Left renal pelvis (tissue), 4 donors: ENCODE measurements at regions not wholly inside any gene's neighbourhood (a gene's known extent, or its start where the extent isn't known, plus 50 kb on each side); places are given as distances from the start of the nearest gene placed in this dataset.

Experiments
- DNase-seq, 4 donors: peaks; one replicate each; pipeline ENCODE4 v3.0.0-alpha.2; 2013; ENCODE audit warnings: low read depth in 4 of 4, low spot score in 3 of 4

DNA sequence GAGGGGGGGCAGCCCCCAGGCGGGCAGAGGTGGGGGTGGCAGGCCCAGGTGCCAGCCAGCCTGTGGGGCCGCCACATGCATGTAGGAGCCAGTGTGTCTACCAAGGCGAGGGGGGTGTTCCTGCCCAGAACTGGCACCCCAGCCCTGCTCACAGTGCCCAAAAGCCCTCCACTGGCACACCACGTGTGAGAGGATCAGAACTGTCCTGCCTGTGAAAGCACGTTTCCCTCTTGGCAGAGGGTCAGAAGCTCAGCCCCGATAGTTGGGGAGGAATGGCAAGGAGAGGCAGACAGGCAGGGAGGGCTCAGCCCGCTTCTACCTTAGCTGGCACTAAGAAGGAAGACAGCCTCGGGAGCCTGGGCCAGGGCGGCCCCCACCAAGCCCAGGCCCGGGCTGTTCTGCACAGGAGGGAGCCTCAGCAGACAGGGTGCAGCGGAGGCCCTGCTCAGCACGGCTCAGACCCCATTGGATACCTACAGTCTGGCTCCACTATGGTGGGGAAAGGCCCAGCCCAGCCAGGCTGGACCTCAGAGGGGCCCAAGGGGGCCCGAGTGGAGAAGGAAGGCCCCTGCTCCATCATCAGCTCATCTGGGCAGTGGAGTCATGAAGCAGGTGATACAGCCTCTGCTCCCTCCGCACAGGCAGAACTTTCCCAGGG lies 84.8 kb upstream of the LINGO1 start:
- DNase-seq = no peak

DNA sequence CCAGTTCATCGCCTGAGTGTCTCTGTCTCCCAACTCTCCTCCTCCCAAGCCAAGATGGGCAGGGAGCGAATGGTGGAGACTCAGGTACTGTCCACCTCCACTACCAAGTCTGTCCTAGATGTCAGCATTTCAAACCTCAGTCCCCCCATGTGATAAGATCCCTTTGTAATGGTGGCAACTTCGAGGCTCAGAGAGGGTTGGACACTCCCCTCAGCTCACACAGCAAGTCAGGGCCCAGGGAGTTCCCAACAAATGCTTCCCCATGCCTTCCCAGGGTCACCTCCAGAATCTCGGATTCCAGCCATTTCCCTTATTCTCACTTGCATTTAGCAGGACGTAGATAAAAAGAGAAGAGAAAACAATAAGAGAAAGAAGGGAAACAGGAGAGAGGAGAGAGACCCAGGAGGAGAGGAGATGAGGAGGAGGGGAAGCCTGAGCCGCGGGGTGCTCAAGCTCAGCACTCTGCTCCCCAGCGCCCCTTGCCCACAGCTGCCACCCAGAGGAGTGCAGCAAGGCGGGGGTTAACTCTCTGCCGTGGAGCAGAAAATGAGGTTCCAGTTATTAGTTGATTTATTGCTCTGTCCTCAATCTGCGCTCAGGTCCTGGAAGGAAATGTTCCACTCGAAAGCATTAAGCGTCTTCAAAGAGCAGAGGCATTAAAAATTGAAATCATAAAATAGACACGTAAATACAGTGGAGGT lies 84.1 kb upstream of the LINGO1 start:
- no peak for DNase-seq

DNA sequence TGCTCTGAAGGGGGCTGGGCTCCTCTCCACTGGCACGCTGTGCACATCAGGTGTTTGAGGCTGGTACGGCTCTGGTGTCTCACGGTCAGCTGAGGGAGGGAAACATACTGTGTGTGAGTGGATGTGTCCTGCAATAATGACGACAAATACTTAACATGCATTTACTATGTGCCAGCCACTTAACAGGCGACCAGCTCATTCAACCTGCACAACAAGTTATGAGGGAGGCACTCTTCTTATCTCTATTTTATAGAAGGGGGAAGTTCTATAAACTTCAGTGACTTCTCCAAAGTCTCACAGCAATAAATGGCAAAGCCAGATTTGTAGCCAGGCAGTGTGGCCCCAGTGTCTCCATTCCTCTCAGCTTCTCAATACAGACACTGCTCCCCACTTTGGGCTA lies 83.1 kb upstream of the LINGO1 start:
- DNase-seq = no peak

DNA sequence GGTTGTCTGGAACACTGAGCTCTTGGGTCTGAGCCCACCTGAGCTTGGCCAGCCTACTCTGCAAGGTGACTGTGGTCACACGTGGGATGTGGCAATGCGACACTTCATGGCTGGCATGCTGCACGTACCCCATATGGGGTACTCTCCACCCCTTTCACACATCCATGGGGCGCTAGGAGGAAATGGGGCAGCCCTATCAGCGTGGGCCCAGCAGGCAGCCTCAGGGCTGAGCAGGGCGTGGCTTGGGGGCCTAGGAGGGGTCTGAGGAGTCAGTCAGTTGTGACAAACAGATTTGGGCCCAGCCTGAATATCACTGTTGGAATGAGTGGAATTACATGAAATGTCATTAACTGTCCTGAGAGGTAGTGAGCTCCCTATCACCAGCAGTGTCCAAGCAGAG lies 82.3 kb upstream of the LINGO1 start:
- DNase-seq = no peak

DNA sequence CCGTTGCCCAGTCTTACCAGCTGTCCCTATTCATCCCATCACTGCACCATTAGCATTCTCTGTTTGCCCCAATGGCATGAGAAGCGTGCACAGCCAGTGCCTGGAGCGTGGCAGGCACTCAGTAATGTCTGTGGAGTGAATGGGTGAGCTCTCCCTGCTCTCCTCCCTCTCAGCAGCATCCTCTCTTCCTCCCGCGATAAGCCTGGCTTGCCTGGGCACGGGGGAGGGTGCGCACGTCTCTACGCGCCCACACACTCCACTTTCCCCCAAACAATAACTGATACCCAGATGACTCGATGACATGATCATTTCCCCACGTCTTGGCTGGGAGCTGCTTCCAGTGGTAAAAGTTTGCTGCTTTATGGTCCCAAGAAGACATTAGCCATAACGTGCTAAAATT lies 81.8 kb upstream of the LINGO1 start:
- no peak for DNase-seq

DNA sequence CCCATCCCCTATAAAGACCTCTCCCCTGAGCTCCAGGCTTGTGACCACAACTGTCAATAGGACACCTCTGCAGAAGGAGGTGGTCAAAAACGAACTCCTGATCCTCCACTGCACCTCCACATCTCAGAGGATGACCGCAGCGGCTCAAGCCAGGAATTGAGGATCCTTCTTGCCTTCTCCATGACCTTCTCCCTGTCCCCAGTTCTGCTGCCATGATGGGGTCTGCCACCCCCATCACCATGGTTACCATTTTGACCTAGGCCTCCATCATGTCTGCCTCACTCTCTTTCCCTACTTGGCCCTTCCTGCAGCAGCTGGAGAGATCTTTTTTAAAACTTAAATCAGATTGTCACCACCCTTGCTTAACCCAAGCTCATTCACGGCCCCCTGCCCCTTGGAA lies 81.3 kb upstream of the LINGO1 start:
- no peak for DNase-seq

DNA sequence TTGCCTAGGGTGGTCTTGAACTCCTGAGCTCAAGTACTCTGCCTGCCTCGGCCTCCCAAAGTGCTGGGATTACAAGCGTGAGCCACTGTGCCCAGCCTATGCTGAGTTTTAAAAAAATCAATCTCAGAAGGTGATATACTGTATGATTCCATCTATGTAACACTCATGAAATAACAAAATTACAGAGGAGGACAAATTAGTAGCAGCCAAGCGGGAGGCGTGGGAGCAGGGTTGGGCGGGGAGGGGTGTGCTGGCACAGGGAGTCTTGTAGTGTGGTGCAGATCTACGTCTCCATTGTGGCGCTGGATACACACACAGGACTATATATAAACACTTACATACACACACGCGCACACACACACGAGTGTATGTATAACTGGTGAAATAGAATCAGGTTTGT lies 80.6 kb upstream of the LINGO1 start:
- no peak for DNase-seq

DNA sequence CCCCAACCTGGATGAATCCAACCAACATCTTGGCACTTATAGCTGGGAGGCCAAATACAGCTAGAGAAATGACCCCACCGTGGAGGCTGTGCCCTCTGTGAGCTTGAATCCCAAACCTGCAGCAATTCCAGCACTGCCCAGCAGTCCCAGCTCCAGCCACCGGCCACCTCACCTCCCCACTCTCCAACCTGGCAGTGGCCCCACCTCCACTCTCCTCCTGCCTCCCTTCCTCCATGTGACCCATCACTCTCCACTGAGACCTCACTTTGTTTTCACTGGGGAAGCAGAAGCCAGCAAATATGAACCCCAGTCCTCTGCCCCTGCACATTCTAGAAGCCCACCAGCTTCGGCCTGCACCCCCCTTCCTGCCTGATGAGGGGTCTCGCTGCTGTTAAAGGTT lies 79.7 kb upstream of the LINGO1 start:
- DNase-seq = no peak

DNA sequence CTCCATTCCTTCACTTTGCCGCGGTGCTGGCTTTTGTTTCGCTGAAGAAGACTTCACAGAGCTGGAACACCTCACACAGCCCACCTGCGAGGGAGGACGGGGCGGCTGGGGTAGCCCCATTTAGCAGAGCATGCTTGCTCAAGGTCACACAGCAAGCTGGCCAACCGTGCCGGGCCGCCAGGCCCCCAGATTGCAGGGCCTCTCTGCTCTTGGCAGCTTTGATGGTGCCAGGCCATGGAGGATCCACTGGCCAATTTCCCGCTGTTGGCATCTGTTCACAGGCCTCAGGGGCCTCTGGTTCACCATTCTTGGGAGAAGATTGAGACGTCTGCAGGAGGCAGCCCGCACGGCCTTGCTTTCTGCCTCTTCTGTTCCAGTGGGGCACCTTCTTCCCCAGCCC lies 77.9 kb upstream of the LINGO1 start:
- no peak for DNase-seq

DNA sequence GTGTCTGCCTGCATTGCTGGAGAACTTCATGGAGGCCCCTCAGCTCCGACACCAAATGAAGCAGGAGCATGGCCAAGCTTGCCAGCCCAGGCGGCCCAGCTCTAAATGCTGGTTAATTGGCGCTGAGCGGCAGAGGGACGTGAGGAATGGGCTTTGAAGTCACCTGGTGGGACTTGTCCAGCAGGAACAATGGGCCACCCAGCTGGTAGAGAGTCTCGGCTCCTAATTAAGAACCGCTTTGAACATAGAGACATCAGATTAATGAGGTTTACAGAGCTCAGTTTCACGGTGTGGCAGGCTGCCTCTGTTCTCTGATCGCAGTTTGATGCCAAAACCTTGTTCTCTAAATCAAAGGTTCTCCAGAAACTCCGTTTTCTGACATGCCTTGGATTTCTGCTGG lies 77.5 kb upstream of the LINGO1 start:
- DNase-seq = no peak

DNA sequence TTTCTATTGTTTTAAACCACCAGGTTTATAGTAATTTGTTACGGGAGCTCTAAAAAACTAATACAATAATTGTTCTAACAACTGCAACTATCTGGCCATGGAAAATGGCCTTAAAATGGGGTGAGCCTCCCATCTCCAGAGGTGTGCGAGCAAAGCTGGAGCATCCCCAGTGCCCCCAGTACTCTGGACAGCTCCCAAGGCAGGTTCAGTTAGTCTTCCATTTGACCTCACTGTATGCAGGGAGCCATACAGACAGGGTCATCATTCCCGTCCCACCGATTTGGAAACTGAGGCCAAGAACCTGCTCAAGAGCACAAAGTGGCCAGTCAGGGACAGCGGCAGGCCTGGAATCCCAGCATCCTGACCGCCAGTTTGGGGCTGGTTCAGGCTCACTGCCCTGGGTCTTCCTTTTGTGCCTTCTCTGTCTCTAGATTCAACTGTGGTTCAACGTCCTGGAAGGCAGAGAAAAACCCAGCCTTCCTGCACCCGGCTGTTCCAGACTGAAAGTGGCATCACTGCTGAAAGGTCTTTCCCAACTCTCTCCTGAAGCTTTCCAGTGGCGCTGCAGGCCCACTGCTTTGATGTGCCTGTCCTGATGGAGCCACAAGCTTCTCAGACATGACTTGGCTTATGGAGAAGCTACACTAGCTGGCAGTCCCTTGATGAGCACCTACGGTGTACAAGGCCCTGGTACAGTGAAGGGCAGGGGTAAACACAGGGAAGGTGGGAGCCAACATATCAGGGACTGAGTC lies 76.6 kb upstream of the LINGO1 start:
- no peak for DNase-seq

DNA sequence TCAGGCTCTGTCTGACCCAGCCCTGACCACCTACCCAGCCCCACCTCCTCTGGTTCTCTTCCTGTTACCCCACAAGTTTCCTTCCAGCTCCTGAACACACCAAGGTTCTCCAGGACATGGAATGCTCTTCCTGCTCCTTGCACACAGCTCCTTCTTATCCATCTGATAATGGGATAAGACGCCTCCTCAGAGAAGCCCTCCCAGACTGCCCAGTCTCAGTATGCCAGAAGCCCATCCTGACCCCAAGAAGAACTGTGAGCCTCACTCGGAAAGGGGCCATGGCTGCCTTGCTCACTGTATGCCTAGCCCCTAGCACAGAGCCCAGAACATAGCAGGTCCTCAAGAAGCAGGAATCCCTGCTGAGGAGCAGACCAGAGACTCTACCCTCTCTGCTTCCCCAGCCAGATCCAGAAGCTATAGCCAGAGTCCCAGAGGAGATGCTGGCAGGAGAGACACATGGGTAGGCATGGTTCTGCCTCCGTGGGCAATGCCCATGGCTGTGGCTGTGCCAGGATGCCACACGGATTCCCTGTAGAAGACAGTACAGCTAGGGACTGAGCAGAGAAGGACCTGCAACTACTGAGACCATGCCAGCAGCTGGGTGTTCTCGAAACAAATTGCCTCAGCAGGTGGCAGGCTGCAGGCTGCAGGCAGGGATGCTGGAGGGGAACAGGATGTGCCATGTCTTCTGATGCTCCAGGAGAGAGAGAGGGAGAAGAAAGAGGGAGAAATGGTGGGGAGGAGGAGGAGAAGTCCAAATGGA lies 74.0 kb upstream of the LINGO1 start:
- DNase-seq = no peak

DNA sequence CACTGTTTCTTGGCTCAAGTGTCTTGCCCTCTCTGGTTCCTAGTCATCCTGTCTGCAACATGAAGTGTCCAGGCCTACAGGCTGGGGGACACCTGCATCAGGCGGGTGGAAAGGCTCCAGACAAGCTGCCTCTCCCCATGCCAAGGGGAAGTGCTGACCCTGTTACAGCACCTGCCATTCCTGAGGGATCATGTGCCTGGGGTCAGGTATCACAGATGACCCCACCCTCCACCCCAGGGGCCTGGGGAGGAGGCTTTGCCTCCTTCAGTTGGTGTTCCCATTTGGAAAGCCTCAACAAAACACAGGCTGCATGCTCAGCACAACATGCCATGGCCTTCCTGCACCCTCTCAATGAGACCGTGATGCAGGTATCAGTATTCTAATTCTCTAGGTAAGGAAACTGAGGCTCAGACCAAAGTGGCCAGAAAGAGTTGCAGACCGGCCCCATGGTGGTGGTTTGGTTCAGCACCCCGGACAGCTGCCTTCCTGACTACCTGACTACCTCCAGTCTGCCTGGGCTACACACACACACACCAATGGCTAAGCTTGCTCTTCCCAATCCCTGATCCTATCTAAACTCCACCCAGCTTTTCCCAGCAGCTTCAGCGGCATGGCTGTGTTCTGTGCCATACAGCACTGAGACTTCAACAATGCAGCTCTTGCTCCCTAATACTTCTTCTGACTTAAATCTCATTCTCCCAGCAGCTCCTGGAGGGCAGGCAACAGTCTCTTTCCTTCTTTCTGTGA lies 69.7 kb upstream of the LINGO1 start:
- peak; percentile 20 to 47 (median 28) for DNase-seq

DNA sequence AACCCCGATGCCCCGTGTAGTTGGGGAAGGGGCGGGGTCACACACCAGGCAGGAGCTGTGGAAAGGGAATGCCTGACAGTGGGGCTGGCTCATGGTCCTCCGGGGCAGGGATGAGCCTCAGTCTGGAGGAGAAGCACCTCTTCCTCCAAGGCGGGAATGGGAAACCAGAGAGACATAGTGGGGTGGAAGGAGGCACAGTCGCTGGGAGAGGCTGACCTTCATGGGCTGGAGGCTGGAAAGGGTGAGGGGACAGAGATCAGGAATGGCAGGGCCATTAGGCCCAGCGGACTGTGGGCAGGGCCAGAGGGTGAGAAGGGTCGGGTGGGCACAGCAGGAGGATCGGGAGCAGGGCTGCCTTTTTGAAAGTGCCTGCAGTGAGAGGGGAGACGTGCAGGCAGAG lies 65.8 kb upstream of the LINGO1 start:
- no peak for DNase-seq

DNA sequence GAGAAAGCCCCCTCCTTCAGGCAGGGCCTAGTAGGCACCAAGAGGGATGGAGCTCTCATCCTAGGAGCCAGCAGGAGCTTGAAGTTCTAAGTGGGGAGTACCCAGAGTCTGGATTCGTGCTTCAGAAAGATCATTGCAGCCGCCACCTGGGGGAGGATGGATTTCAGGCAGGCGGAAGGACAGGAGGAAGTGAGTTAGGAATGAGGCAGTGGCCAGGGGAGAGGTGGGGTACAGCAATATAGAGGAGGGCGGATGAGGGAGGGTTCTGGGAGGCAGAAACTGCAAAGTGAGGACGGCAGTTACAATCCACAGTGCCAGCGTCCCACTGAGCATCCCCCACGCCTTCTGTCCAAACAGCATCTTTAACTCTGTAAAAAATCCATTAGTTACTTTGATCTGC lies 65.2 kb upstream of the LINGO1 start:
- no peak for DNase-seq

DNA sequence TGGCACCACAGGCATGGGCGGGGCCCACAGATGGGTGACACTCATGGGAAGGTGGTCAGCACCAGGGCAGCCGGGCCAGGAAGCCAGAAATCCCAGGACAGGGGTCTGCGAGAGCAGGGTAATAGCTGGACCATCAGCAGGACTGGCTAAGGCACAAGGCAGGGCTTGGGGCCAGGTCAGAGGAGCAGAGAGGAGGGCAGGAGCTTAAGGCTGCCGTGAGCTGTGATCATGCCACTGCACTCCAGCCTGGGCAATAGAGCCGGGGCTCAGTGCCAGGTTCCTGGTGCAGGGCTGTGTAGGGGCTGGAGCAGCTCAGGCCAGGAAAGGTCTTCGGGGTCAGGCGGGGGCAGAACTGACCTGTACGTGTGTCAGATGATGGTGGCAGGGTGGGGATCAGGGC lies 64.2 kb upstream of the LINGO1 start:
- DNase-seq = no peak

DNA sequence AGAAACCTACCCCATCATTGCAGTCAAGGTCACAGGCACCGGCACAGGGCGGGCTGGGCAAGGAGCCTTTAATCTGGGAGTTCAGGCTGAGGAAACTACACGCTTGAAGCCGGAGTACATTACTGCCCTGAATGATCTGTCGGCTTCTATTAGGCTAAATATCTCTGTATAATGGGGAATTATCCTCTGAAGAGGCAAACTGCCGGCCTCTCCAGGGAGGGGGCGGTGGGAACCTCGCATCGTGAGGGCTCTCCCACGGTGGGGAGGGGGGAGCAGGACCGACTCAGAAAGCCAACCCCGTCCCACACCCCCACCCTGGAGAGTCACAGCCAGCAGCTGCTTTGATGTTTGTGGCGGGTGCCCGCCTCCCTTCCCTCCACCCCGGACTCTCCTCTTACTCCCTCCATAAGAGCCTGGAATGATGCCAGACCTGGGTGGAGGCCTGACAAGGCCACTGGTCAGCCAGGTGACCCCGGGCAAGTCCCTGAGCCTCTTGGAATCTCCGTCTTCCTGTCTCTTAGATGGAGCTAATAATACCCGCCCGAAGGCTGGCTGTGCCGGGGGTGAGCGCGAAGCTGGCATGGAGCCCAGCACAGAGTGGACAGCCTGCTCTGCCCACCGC lies 63.4 kb upstream of the LINGO1 start:
- DNase-seq = no peak

DNA sequence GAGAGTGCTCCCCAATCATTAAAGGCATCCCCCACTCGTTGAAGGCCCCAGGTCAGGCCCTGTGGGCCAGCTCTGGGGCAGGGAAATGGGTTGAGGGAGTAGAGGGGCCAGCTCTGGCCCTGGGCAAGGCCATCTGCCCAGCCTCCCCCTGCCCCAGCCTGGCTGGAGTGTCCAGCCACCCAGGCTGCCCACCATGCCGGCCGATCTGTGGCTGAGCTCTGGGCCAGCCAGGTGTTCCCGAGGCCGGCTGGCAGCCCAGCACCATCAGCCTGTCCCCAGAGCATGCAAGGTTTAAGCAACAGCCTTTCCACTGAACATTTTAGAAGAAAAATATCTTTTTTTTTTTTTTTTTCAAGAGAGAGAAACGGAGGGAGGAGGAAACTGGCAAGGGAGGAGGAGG lies 62.8 kb upstream of the LINGO1 start:
- no peak for DNase-seq

DNA sequence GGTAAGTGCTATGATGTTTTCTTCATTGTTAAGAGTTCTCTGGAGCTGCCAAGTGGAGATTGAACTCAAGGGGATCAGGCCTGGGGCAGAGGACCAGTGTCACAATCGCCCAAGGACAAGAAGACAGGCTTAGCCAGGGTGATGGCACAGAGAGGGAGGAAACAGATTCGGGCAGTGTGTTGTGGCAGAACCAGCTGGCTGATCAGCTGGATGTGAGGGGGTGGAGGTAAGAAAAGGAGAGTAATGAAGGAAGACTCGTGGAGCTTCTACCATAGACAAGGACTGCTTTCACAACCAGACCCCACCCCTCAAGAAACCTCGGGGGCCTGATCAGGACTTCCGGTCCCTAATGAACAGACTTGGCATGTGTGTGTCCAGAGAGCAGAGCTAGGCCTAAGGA lies 60.9 kb upstream of the LINGO1 start:
- no peak for DNase-seq

DNA sequence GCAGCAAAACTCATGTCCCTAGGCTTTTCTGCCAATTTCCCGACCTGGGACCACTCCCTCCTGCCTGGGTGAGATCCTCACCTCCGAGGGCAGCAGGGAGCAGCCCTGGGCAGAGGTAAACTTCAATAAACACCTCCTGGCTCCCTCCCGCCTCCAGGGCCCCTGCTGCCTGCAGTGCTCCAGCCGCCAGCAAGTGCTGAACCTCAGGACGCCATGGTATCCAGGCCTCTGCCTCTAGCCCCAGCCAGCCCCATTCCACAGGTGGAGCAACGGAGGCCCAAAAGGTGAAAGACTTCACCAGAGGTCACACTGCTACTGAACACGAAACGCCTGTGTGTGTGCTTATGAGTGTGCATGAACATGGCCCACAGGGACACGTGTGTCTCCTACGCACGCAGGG lies 59.9 kb upstream of the LINGO1 start:
- DNase-seq = no peak
